ENCODE measurements at regions not wholly inside any gene's neighbourhood (a gene's known extent, or its start where the extent isn't known, plus 50 kb on each side); places are given as distances from the start of the nearest gene placed in this dataset.
"Not testable (repeated sequence)": the region's sequence is repeated elsewhere in the genome, so short reads cannot be mapped to it uniquely, and the experiment has no call there.

DNA sequence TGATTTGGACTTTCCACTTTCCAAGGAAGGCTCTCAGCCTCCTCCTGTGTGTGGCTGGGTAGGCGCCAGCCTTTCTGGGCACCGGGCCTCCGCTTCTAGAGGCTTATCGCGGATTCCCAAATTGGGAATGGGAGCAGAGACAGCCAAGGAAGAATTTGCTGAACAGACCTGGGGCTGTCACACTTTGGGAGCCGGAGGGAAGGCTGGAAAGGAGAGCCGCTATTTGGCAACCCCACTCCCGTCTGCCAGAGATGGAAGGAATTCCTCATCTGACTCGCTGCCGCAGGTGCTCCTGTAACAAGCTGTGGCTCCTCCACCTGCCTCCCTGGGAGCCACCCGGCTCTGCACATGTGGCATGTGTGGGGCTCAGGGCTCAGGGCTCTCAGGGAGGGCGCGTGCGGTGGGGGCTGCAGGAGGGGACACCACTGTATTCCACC is 50.8 kb upstream of the ECHDC3 start:
- DNase-seq, result no peak

DNA sequence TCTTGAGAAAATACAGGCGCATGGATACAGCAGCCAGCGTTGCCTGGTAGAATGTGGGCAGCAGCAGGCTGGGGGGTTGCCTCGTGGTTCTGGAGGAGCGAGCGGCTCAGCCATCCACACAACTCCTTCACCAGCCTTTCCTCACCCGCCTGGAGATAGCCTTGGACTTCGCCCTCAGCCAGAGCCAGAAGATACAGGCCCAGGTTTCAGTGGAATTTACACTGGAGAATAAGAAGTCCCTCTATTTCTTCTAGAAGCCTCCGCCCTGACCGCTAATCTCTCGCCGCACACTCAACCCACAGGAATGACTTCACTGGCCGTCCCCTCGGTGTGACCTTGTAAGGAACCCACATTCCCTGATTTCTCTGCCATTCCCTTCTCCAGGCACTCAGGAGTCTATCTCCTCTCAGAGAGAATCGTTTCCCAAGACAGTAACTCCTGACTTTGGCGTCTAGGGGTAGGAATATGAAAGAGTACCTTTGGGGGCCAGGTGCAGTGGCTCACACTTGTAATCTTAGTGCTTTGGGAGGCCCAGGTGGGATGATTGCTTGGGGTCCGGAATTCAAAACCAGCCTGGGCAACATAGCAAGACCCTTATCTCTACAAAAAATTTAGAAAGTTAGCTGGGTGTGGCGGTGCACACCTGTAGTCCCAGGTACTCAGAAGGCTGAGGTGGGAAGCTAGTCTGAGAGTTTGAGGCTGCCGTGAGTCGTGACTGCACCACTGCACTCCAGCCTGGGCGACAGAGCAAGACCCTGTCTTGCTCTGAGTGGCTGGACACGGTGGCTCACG is 52.0 kb upstream of the ECHDC3 start:
- DNase-seq, result no peak

DNA sequence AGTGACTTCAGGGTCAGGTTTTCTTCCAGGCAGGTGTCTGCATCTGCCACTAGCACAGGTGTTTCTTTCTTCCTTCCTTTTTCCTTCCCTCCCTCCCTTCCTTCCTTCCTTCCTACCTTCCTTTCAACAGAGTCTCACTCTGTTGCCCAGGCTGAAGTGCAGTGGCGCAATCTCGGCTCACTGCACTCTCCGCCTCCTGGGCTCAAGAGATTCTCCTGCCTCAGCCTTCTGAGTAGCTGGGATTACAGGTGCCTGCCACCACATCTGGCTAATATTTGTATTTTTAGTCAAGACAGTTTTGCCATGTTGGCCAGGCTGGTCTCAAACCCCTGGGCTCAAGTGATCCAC is 53.8 kb upstream of the ECHDC3 start:
- not testable (repeated sequence) for DNase-seq

DNA sequence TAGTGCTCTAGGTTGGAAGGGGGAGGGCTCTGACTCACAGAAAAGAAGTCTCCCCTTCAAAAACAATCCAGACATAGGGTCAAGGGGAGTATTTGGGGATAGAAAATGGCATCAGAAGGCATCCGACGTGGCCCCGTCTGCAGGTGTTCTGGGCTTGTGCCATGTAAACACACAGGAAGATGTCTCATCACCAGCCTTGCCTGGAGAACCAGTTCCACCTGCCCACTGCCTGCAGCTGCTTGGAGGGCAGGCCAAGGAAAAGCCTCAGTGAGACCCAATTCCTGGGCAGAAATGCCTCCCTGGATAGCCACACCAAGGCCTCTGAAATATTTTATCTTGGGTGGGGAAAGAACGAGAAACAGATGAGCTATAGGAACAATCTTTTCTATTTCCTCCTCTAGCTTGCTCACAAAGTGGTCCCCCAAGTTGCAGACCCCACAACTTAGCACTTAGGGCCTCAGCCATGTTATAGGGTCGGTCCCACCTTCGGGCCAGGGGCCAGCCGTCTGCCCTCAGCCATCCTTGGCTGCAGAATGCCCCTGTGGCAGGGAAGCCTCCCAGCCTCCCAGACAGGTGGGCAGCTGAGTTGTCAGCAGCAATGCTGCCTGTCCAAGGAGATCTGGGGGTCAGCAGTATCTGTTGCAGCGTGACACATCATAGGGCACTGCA is 54.3 kb upstream of the ECHDC3 start:
- no peak for DNase-seq

DNA sequence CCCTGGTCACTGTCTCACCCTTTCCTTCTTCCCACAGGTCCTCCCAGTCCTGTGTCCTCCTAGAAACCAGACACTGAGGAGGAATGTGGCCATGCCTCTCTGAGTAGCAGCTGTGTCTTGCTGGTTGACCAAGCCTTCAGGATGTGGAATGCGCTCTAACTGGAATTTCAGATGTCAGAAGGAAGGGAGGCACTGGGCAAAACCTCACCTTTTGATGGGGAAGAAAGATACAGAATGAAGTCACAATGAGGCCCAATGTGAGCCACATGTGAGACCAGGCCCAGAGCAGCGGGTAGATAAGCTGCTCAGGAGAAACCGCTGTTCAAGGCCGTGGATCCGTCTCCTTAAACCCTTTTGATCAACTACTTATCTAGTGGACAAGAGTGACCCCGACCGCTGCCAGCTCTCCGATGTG is 54.8 kb upstream of the ECHDC3 start:
- DNase-seq, result no peak

DNA sequence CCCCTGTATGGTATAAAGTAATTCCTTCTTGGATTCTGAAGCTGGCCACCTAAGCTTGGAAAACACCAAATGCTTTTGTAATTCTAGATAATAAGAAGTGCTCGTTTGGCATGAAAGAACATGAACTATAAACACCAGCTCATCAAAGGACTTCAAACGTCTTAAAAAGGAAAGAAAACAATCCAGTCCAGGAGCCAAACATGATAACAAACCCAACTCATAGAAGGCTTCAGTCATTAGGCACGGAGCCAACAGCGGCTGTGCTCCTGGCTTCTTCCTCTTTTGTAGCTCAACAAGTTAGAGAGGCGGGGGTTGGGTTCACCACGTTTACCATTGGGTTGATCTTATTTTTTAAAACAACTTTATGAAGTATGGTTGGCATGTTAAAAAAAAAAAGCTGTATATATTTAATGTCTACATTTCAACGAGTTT is 56.4 kb upstream of the ECHDC3 start:
- peak; percentile 91 for DNase-seq

DNA sequence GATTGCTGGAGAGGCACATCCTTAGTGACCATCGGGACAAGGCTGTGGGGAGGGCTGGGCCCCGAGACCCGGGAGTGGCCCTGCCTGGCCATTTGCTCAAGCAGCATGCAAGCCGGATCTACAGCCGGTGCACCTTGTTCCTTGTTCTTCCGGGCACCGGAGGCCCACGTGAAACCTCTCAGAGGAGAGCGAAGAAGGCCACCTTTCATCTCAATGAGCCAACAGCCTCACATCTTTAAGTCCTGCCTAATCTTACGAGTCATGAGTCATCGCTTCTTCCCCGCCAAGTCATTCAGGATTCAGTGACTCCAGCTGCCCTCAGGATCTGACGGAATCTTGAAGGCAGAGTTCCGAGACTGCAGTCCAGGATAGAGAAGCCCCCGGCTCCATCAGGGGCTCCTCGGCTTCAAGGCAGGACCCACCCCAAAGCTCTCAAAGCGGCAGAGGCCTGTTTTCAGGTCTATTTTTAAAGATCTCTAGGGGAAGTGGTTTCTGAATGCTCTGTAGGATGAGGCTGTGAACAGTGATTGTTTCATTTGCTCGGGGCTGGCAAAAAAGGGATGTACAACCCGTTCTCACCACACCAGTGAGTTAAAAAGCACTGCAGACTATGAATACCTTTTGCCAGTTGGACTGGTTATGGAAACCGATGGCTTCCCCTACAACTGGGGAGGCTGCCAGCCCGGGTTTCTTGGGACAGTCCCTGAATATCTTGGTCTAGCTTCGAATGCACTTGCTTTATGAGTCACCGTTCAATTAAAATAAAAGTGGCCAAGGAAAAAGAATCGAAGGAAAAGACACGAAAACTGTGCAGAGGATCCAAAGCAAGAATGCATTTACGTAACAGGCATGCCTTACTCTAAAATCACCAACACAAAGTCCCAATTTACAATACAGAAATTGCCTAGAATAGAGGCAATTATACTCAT is 57.2 kb upstream of the ECHDC3 start:
- DNase-seq, result peak; percentile 90

DNA sequence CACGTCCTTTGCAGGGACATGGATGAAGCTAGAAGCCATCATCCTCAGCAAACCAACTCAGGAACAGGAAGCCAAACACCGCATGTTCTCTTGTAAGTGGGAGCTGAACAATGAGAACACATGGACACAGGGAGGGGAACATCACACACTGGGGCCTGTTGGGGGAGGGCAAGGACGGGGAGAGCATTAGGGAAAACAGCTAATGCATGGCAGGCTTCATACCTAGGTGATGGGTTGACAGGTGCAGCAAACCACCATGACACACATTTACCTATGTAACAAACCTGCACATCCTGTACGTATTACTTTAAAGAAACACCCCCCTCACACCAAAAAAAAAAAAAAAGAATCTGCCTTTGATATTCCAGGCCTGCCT is 57.9 kb upstream of the ECHDC3 start:
- DNase-seq, result not testable (repeated sequence)

DNA sequence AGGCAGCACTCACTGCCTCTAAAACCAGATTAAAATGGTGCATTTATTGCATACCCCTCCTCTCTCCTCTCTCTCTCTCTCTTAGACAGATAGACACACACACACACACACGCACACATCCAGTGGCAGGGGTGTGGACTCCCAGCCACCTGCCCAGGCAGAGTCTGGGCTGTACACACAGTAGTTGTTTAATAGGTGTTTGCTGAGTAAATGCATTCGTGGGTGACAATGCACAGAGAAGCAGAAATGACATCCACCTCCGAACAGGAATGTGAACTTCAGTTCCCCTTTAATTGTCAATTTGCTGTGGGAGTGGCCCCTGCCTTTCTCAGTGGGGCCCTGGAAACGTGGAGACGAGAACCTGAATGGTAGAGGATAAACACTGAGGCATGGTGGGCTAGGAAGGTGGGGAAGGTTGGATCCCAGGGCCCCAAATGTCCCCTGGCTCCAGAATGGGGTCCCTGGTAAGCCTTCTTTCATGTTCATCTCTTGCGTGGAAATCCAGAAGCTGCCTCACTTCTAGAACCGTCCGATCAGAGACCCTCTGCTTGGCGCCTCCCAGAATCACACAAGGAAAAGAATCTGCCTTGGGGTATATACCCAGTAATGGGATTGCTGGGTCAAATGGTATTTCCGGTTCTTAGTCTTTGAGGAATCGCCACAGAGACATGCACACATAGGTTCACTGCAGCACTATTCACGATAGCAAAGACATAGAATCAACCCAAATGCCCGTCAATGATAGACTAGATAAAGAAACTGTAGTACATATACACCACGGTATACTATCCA is 58.5 kb upstream of the ECHDC3 start:
- DNase-seq, result no peak

DNA sequence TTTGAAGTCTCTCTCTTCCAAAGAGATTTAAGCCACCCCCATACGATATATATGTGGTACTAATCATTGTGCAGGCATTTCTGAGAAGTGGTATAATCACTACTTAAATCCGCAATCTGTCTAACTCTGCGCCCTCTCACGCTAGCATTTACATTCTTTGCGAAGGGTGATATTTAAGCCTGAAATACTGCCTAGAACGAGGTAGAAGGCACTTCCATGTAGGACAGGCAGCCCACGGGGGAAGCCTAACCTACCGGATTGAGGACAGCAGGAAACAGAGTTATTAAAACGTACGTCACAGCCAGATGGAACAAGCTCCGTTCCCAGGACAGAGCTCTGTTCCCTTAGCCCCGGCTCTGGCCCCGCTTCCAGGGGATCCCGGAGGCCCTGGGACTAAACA is 59.3 kb upstream of the ECHDC3 start:
- no peak for DNase-seq

DNA sequence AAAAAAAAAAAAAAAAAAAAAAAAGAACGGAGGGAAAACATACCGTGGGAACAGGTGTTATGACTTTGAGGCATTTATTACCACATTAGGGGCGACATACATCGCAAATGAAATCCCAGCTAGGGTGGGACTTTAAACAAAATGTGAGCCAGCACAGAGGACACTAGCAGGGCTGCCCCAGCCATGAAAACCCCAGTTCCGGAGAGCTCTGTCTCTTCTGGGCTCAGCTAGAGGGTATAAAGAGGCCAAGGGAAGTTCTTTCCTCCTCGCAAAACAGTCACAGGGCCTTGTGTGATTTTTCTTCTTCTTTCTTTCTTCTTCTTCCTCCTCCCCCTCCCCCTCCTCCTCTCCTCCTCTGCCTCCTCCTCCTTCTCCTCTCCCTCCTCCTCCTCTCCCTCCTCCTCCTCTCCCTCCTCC is 59.9 kb upstream of the ECHDC3 start:
- no peak for DNase-seq

DNA sequence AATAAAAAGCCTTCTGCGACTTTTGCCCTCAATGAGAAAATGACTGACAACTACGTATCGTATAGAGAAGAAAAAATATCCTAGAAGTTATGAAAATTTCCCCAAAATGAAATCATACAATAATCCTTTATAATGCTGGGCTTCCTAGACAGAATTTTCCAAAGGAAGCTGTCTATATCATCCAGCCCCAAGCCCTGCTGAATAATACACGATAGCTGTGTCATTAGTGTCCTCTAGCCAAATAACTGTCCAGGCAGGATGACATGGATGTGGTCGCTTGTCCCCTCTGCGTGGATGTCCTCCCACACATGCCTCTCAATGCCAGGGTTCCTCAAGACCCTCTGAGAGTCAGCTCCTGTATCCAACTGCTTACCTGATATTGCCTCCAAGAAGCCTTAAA is 61.7 kb upstream of the ECHDC3 start:
- DNase-seq, result no peak

DNA sequence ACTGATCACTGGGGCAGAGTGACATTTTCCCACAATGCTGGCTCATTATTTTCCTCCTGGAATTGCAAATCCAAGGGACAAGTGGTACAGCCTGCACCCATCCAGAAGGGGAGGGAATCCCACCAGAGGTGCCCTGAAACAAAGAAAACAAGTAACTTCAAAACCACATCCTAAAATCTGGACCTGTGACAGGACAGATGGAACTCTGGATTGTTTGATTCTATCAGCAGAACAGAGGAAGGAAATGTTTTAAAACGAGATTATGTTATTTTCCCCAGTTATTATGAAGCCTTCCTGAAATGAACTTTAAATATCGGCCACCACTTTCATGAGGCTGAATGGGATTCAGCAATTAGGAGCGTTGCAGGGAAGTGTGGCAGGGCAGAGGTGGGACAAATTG is 62.2 kb upstream of the ECHDC3 start:
- DNase-seq, result no peak

DNA sequence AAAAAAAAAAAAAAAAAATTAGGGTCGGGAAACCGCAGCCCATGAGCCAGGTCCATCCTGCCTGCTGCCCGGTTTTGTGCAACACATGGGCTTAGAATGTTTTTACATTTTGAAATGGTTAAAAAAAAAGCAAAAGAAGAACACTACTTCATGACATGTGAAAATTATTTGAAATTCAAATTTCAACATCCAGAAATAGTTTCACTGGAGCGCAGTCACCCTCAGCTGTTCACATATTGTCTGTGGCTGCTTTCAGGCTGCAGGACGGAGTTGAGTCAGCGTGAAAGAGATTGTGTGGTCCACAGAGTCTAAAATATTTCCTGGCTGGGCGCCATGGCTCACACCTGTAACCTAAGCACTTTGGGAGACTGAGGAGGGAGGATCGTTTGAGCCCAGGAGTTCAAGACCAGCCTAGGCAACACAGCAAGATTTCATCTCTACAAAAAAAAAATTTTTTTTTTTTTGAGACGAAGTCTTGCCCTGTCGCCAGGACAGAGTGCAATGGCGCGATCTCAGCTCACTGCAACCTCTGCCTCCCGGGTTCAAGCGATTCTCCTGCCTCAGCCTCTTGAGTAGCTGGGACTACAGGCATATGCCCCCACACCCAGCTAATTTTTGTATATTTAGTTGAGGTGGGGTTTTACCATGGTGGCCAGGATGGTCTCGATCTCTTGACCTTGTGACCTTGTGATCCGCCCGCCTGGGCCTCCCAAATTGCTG is 63.9 kb upstream of the ECHDC3 start:
- peak; percentile 87 for DNase-seq

DNA sequence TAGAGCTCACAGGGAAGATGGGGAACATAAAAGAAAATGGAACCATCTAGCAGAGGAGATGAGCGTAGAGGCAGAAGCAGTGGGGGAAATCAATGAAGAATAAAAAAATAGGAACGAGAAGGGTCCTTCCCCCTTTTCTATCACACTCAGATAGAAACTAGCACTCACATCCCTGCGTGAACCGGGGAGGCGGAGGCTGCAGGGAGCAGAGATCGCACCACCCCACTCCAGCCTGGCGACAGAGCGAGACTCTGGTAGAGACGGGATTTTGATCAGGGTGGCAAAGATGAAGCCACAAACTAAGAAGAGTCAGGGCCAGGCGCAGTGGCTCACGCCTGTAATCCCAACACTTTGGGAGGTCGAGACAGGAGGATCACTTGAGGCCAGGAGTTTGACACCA is 64.7 kb upstream of the ECHDC3 start:
- no peak for DNase-seq

DNA sequence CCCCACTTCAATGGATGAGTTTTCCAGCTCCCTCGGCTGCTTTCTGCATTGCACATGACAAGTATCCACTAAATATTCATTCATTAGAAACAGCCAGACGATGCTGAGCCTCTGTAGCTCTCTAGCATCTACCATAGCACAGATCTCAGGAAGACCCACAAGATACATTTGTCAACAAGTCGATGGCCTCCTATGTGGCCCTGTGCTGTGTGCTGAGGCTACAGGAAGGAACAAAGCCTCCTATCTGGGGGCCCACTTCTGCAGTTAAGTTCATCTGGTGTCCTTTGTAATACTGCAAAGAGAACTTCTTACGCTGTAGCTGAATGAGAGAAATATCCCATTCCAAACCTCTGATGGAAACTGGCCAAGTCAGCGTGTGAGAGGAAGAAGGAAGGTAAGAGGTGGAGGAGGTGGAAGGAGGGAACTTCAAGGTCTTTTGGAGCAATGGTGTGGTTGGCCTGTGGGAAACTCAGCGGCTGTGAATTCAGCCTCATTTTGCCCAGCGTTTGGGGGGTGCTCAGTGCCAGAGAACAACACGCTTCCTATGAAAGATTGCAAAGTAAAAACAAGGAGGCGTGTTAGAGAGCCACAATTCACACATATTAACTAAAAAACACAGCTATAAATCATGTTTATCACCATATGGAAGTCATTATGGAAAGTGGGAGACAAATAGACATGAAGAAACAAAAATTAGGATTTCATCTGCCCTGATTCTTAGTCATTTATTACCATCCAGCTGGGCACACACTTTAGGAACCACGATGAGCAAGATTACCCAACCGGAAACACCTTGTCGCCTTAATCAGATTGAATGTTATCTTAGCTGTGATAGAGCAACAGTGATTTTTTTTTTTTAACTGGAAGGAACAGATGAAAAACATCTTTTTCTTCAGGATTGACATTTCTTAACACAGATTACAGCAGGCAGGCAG is 62.2 kb upstream of the USP6NL start:
- peak; percentile 51 for DNase-seq

DNA sequence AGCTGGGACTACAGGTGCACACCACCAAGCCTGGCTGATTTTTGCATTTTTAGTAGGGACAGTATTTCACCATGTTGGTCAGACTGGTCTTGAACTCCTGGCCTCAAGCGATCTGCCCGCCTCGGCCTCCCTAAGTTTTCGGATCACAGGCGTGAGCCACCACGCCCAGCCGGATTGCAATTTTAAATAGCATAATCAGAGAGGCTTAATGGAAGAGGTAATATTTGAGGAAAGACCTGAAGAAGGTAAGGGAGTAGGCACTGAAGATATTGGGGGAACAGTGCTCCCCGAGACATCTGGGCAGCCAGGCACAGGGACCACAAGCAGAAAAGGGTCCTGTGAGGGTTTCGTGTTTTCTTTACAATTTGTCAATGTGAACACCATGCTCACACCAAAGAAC is 61.4 kb upstream of the USP6NL start:
- DNase-seq, result no peak

DNA sequence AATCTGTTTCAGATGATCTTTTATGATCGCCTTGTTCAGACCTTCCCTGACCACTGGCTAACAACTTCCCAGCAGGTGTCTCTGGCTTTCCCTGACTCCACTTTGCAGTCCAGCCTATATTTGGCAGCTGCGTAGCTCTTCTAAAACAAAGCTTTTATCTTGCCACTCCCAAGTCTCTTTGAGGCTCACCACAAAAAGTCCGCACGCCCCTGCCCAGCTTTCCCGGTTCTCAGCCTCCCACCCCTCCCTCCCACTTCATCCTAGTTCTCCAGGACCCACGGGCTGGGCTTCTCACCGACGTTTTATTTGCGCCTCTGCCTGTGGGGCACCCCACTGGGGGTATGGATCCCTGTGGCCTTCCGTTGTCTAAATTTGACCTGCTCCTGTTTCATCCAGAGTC is 58.9 kb upstream of the USP6NL start:
- DNase-seq, result no peak

DNA sequence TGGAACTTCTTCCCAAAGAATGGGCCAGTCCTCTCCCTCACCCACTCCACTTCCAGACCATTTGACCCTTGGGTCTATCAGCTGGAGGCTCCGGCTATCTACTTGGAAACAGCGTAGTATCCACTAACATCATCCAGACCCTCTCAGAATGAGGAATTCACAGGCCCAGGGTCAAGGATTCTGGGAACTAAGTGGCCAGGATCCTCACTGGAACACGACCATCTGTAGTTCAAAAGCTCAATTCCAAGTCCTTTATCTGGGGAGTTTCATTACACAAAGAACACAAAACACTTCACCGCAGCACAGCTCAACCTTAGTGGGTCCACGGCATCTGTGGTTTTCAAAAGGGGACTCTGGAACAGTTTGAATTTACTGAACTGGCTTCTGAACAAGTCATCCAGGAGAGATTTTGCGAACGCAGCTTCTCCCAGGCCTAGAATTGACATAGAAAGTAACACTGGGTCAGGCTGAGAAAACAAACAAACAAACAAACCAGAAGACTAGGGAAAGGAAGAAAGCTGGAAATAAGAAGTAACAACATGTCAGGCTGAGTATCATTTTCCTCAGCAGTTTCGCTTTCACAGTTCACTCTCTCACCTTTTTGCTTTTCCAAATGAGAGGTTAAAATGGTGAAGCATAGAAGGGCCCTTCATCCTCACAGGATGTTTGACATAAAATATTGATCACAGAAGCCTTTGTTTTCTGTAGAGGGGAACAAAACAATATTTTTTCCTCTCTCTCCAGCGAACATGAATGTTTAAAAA is 57.6 kb upstream of the USP6NL start:
- DNase-seq, result no peak

DNA sequence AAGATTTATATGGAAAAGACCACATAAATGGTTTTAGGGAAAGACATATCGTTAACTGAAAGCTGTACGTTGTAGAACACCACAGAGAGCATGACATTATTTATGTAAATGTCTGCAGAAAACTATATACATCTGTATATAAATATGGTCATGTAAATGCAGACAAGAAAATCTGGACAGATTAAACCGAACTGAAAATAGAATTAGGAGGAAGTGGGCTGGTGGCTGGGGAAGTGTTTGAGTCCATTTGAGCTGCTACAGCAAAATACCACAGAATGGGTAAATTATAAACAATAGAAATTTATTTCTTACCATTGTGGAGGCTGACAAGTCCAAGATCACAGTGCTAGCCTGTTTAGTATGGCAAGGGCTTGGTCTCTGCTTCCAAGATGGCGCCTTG is 56.3 kb upstream of the USP6NL start:
- DNase-seq, result peak; percentile 77

Measured in MV-4-11 (cell line).